MM.1S (cell line): ENCODE measurements at regions not wholly inside any gene's neighbourhood (a gene's known extent, or its start where the extent isn't known, plus 50 kb on each side); places are given as distances from the start of the nearest gene placed in this dataset.

Experiments
- DNase-seq: peaks from one replicate; pipeline ENCODE4 v3.0.0-alpha.2; 2015
- H2AFZ ChIP-seq: fragments of 300-600 bp; sonication (generic); 2 replicates; pipeline ENCODE4 v1.6.0; 2016; ENCODE audit warnings: antibody characterized with exemption, low read length
- H3F3A ChIP-seq: fragments of 300-600 bp; sonication (generic); 2 replicates; pipeline ENCODE4 v1.6.1; 2016; ENCODE audit warnings: mild to moderate bottlenecking, antibody characterized with exemption, low read length, moderate library complexity, mixed read lengths; ENCODE audit not compliant: insufficient read depth
- H3K27ac ChIP-seq: fragments of 300-600 bp; sonication (generic); 2 replicates; pipeline ENCODE4 v1.5.1; 2016; ENCODE audit warnings: mild to moderate bottlenecking, low read length
- H3K27me3 ChIP-seq: fragments of 300-600 bp; sonication (generic); replicated peaks from 2 replicates; pipeline ENCODE4 v1.6.0; 2016; ENCODE audit warnings: low read length; ENCODE audit not compliant: insufficient read depth
- H3K36me3 ChIP-seq: fragments of 300-600 bp; sonication (generic); replicated peaks from 2 replicates; pipeline ENCODE4 v1.6.1; 2016; ENCODE audit warnings: mild to moderate bottlenecking, low read length, mixed read lengths; ENCODE audit not compliant: insufficient read depth
- H3K4me1 ChIP-seq: fragments of 300-600 bp; sonication (generic); 2 replicates; pipeline ENCODE4 v1.6.1; 2016; ENCODE audit warnings: low read length, mixed read lengths
- H3K4me2 ChIP-seq: fragments of 300-600 bp; sonication (generic); 2 replicates; pipeline ENCODE4 v1.6.0; 2016; ENCODE audit warnings: low read depth, low read length
- H3K4me3 ChIP-seq: fragments of 300-600 bp; sonication (generic); 2 replicates; pipeline ENCODE4 v1.5.1; 2016; ENCODE audit warnings: low read length, mixed read lengths
- H3K79me2 ChIP-seq: fragments of 300-600 bp; sonication (generic); 2 replicates; pipeline ENCODE4 v1.6.1; 2016; ENCODE audit warnings: mixed run types, low read length, mixed read lengths
- H3K9ac ChIP-seq: fragments of 300-600 bp; sonication (generic); 2 replicates; pipeline ENCODE4 v1.6.1; 2016; ENCODE audit warnings: low read length, mixed read lengths
- H3K9me2 ChIP-seq: fragments of 300-600 bp; sonication (generic); replicated peaks from 2 replicates; pipeline ENCODE4 v1.6.1; 2016; ENCODE audit warnings: mild to moderate bottlenecking, low read length, mixed read lengths; ENCODE audit not compliant: insufficient read depth
- H3K9me3 ChIP-seq: fragments of 300-600 bp; sonication (generic); replicated peaks from 2 replicates; pipeline ENCODE4 v1.6.1; 2016; ENCODE audit warnings: mild to moderate bottlenecking, low read length, mixed read lengths; ENCODE audit not compliant: insufficient read depth
- H4K20me1 ChIP-seq: fragments of 300-600 bp; sonication (generic); 2 replicates; pipeline ENCODE4 v1.6.1; 2016; ENCODE audit warnings: mild to moderate bottlenecking, low read length, moderate library complexity, mixed read lengths; ENCODE audit not compliant: insufficient read depth
- CTCF ChIP-seq: fragments of 300-600 bp; sonication (generic); IDR thresholded peaks from 2 replicates; pipeline ENCODE4 v1.5.1; 2016; ENCODE audit warnings: antibody characterized with exemption, low read length, mixed read lengths
- EZH2 ChIP-seq: fragments of 300-600 bp; sonication (generic); optimal IDR thresholded peaks from 2 replicates; pipeline ENCODE3; 2017; ENCODE audit warnings: low read depth, mild to moderate bottlenecking, antibody characterized with exemption, low read length, mixed read lengths
- EZH2phosphoT487 ChIP-seq: fragments of 300-600 bp; sonication (generic); IDR thresholded peaks from 2 replicates; pipeline ENCODE4 v1.6.1; 2018; ENCODE audit warnings: antibody characterized with exemption, low read length

DNA sequence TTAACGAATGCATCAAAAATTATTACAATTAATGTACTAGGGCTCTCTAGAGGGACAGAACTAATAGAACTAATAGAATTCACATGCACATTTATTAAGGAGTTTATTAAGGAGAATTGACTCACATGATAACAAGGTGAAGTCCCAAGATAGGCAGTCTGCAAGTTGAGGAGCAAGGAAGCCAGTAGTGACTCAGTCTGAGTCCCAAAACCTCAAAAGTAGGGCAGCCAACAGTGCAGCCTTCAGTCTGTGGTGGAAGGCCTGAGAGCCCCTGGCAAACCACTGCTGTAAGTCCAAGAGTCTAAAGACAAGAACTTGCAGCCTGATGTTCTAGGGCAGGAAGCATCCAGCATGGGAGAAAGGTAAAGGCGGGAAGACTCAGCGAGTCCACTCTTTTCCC, 633.8 kb downstream of the SEMA5A start:
- no peak for DNase-seq

GRCh38 chr5:8913522-8913921, 632.4 kb downstream of the SEMA5A start:
- Histone ChIP-seq H3K4me1 (no peaks in the 10 kb centered on the region; the same call in 1 of the 2 replicates), H2AFZ (peak overlapping the region; percentile 67), H3K4me2 (peak overlapping the region; percentile 63)

More for the DNA sequence above, 633.8 kb downstream of the SEMA5A start:
- Histone ChIP-seq H3K9me3 (no peaks in the 10 kb centered on the region), H2AFZ (no peak overlapping the region), H3K27me3 (no peaks in the 10 kb centered on the region), H3K9ac (no peak overlapping the region), H3K4me2 (no peak overlapping the region), H3K4me1 (no peaks in the 10 kb centered on the region; the same call in 1 of the 2 replicates), H3K27ac (no peak overlapping the region), H4K20me1 (no peaks in the 10 kb centered on the region), H3F3A (no peaks in the 10 kb centered on the region), H3K9me2 (no peaks in the 10 kb centered on the region), H3K79me2 (no peaks in the 10 kb centered on the region), H3K4me3 (no peak overlapping the region), H3K36me3 (no peaks in the 10 kb centered on the region)
- TF ChIP-seq EZH2phosphoT487 (no peak), CTCF (no peak), EZH2 (no peak)

GRCh38 chr5:8919096-8919495, 626.8 kb downstream of the SEMA5A start:
- Histone ChIP-seq H2AFZ (no peak overlapping the region), H3K79me2 (no peaks in the 10 kb centered on the region), H3F3A (no peaks in the 10 kb centered on the region), H3K27me3 (no peaks in the 10 kb centered on the region), H3K4me2 (no peak overlapping the region), H3K9me2 (no peaks in the 10 kb centered on the region), H4K20me1 (no peaks in the 10 kb centered on the region), H3K36me3 (no peaks in the 10 kb centered on the region), H3K9me3 (no peaks in the 10 kb centered on the region), H3K27ac (no peak overlapping the region), H3K4me3 (no peak overlapping the region), H3K4me1 (no peaks in the 10 kb centered on the region; the same call in 1 of the 2 replicates), H3K9ac (no peak overlapping the region)
- no peak for DNase-seq
- TF ChIP-seq EZH2phosphoT487: no peak
- TF ChIP-seq CTCF: no peak
- no peak for TF ChIP-seq EZH2

More at GRCh38 chr5:8913522-8913921, 632.4 kb downstream of the SEMA5A start:
- no peak for TF ChIP-seq CTCF
- TF ChIP-seq EZH2: no peak
- TF ChIP-seq EZH2phosphoT487: no peak
- Histone ChIP-seq H3K9me3 (no peaks in the 10 kb centered on the region), H3K79me2 (no peaks in the 10 kb centered on the region), H3K36me3 (no peaks in the 10 kb centered on the region), H3K9ac (peak overlapping the region; percentile 8; the same call in 1 of the 2 replicates), H3F3A (no peaks in the 10 kb centered on the region), H4K20me1 (no peaks in the 10 kb centered on the region), H3K27ac (0 out of 2 replicates have a peak overlapping the region, but pooled peaks have one; percentile 3), H3K4me3 (peak overlapping the region; percentile 39), H3K27me3 (no peaks in the 10 kb centered on the region), H3K9me2 (no peaks in the 10 kb centered on the region)
- DNase-seq: peak; percentile 80
